Neural cell (in vitro differentiated cells): ENCODE measurements at regions not wholly inside any gene's neighbourhood (a gene's known extent, or its start where the extent isn't known, plus 50 kb on each side); places are given as distances from the start of the nearest gene placed in this dataset.

Source experiments
- EP300 ChIP-seq: fragments of 450-650 bp; conservative IDR thresholded peaks from 2 replicates; pipeline ENCODE4 v1.6.1; 2014; ENCODE audit warnings: antibody characterized with exemption, mild to moderate bottlenecking, moderate library complexity; ENCODE audit not compliant: poor library complexity, severe bottlenecking
- EZH2 ChIP-seq: fragments of 200-600, 300-800 bp; shearing (Covaris generic), sonication (generic); IDR thresholded peaks from 2 replicates; pipeline ENCODE4 v1.6.1; 2014; ENCODE audit warnings: antibody characterized with exemption, low read length, borderline replicate concordance, mild to moderate bottlenecking; ENCODE audit not compliant: insufficient read depth, poor library complexity, severe bottlenecking
- POLR2AphosphoS5 ChIP-seq: IDR thresholded peaks from 2 replicates; pipeline ENCODE4 v1.6.1; 2012
- RAD21 ChIP-seq: fragments of 450-650 bp; conservative IDR thresholded peaks from 2 replicates; pipeline ENCODE4 v1.6.1; 2014; ENCODE audit warnings: antibody characterized with exemption, mild to moderate bottlenecking, moderate library complexity
- REST ChIP-seq: IDR thresholded peaks from 2 replicates; pipeline ENCODE4 v1.6.1; 2012; ENCODE audit warnings: borderline replicate concordance
- SMC3 ChIP-seq: fragments of 450-650 bp; conservative IDR thresholded peaks from 2 replicates; pipeline ENCODE4 v1.6.1; 2014; ENCODE audit warnings: antibody characterized with exemption, mild to moderate bottlenecking, moderate library complexity; ENCODE audit not compliant: poor library complexity
- TAF1 ChIP-seq: IDR thresholded peaks from 2 replicates; pipeline ENCODE4 v1.6.1; 2012; ENCODE audit warnings: low read depth
- TF ChIP-seq, protein P1 (sequence below): fragments of 450-650 bp; IDR thresholded peaks from 2 replicates; pipeline ENCODE4 v1.5.1; 2014; ENCODE audit warnings: antibody characterized with exemption, mild to moderate bottlenecking, moderate library complexity; ENCODE audit not compliant: poor library complexity, severe bottlenecking

GRCh38 chr18:72155327-72155726 lies 388.8 kb downstream of the CBLN2 start:
- TF ChIP-seq TAF1 (no peak), SMC3 (no peak), REST (no peak), EP300 (no peak), POLR2AphosphoS5 (no peak), RAD21 (no peak), EZH2 (no peak)
- TF ChIP-seq, protein P1, sequence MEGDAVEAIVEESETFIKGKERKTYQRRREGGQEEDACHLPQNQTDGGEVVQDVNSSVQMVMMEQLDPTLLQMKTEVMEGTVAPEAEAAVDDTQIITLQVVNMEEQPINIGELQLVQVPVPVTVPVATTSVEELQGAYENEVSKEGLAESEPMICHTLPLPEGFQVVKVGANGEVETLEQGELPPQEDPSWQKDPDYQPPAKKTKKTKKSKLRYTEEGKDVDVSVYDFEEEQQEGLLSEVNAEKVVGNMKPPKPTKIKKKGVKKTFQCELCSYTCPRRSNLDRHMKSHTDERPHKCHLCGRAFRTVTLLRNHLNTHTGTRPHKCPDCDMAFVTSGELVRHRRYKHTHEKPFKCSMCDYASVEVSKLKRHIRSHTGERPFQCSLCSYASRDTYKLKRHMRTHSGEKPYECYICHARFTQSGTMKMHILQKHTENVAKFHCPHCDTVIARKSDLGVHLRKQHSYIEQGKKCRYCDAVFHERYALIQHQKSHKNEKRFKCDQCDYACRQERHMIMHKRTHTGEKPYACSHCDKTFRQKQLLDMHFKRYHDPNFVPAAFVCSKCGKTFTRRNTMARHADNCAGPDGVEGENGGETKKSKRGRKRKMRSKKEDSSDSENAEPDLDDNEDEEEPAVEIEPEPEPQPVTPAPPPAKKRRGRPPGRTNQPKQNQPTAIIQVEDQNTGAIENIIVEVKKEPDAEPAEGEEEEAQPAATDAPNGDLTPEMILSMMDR: no peak
